COLO829 (cell line): ENCODE measurements at regions not wholly inside any gene's neighbourhood (a gene's known extent, or its start where the extent isn't known, plus 50 kb on each side); places are given as distances from the start of the nearest gene placed in this dataset.

Experiments used
- DNase-seq: peaks from one replicate; pipeline ENCODE4 v3.0.0; 2012; ENCODE audit warnings: low spot score

DNA sequence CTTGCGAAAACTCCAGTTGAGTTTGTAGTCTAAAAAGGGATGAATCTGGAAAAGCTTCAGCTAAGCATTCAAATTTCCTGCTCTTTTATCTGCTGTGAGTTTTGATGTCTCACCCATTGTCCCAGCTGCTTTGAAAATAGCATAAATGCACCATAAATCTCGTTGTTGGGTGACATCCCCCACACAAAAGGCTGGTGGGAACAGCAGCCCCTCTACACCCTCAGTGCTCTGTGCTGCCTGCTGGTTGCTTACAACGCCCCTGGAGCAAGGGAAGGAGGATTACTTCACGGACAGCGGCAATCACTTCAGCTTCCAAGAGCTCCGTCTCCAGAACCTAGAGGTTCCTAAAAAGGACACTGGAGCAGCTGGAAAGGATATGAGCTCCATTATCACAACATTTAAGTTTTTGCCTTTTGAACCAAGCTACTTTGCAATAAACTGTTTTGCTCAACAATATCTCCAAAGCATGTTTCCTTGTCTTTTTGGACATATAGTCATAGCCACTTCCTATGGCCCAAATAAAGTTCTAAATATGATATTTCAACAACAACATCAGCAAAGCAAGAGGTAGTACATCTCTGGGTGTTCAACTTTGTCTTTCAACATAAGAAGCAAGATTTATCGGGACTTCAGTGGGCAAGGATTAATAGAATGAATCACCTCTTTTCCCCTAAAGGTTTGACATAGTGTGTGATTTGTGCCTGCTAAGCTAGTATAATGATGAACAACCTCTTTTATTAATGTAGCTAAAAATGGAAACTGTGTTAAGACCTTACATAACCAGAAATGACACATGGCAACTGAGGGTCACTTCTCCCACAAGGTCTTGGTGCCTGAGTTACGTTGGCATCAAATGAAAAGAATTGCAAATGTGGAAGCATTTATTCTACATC, 413.5 kb downstream of the TXNL1 start:
- no peak for DNase-seq

DNA sequence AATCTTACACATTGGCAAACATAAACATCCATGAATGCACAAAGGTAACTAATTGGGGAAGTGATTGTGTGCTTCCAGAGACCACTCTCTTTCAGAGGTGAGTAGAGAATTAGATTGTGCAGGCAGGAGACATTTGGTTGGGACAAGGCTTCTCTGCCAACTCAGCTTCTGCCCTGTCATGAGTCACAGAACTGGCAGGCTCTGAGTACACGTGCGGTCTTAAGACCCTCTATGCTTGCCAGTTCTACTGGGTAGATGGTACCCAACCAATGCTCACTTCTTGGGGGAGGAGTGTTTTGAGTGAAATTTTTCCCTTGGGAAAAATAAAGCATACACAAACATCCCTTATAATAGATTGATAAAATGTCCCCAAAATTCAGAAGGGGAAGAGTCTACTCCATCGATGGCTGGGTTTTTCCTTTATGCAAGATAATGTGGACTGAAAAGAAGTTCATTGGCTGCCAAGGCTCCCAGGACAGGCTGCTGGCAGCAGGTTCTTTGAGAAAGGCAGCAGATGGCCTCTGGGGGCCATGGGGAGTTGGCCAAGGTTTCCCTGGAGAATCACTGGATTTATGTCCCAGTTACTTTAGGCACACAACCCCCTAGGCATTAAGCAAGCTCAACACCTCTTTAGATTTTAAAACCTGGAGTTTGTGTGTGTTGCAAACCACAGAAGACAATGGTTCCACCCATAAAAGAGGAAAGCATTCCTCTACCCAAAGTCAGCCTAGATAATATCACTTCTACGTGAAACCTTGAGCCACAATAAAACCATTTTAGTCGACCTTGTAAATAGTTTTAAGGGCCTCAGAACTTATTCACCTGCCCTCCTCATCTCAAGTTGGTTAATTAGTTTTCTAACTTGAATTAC, 417.0 kb downstream of the TXNL1 start:
- DNase-seq: no peak

DNA sequence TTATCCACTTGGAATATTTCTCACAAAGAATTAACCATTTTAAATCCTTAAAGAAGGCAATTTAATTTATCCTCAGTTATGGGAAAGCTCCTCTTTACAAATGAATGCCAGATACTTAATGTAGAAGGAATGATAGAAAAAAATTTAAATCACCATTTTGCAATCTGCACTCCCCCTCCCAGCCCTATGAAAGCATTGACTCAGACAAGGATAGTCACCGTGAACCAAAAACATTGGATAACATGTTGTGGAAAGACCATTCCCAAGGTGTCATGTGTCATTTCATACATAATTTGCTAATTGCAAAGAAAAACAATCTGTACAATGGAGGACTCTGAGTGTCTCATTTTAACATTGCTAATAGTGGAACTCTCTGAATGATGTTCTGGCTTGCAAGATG, 421.0 kb downstream of the TXNL1 start:
- no peak for DNase-seq

DNA sequence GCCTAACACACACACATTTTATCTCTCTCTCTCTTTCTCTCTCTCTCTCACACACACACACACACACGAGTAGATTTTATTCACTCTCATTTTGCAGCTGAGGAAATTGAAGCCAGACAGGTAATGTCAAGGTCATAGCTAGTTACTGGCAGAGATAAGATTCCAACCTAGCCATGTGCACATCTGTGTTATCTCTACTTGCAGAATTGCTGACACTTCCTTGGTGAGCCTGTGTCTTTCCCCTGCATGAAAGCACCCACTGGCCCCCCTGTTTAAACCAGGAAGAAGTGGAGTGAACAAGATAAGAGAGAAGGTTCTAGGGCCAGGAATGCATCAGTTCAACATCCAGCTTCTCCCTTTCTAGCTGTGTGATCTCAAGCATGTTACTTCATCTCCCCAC, 423.7 kb downstream of the TXNL1 start:
- DNase-seq: no peak

DNA sequence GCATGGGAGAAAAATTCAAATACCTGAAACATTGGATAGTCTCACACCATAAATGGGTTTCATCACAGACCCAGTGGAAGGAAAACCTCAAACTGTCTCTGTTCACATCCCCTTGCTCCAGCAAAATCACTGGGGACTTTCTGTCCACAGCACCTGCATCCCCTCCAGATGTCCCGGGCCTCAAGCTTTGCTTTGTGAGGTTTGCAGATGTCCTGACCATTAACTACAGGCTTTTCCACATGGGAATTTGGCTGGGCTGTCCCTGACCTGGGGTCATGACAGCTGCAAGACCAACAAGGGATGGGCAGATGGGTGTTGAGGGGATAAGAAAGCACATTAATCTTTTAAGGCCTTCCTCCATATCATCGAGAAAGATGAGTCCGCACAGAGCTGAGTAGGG, 427.9 kb downstream of the TXNL1 start:
- no peak for DNase-seq

DNA sequence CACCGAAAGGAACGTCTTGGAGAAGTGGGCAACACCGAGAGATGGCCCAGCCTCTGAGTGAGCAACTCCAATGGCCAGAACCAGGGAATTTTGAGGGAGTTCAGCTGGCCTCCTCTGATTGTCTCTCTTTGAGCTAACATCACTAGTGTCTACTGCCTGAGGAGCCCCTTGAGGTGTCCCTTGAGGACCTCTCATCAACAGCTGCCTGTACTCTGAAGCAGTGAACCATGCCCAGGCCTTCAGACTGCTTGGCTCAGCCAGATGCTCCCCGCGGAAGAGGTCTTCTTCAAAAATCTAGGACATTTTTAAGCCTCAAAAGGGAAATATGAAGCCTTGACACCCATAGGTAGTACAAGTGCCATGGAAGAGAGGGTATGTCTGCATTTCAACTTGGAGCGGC, 430.4 kb downstream of the TXNL1 start:
- no peak for DNase-seq

DNA sequence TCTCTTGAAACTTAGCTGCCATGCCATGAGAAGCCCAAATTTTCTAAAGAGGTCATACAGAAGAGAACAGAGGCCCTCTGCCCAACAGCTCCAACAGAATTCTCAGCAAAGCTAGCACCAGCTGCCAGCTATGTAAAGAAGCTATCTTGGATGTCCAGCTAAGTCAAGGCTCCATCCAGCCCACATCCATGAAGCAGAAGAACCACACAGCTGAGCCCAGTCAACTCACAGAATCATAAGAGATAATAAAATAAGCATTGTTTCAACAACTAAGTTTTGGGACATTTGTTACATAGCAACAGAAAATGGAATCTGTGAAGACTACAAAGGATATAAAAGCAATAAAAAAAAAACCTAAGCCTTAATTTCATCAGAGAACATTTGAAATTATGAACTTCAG, 434.3 kb downstream of the TXNL1 start:
- no peak for DNase-seq

DNA sequence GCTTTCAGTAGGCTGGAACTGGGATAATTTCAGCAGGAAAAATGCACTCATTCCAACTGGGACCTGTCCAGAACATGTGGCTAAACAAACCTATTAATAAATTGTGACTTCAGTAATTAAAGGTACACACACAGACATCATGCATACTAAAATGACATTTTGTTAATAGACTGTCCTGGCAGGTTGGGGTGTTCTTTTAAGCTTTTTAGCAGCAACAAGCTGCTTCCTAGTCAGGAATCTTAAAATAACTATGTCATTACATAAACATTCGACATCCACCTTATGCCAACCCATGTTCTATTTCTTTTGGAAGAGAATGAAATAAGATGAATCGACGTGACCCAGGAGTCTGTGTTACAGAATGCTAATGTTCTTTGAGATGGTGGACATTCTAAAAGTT, 435.7 kb downstream of the TXNL1 start:
- no peak for DNase-seq

DNA sequence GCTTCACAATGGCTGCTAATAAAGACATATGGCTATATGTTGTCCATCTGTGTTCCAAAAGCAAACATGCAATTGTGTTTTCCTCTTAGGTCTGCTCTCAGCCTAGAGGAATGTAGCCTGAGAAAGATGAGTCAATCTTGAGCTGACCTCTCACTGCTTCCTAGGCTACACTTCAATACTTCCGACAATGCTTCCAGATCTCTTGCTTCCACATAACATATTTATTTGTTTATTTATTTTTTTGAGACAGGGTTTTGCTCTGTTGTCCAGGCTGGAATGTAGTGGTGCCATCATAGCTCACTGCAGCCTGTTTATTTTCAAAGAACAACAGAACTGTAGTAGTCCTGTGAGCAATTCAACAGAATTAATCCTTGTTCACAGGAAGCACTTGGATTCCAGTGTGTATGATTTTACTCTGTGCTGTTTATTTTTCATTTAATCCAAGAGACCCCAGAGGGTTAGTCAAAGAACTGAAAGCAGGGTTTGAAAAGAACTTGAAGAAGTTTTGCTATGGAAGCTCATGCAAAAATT, 437.9 kb downstream of the TXNL1 start:
- DNase-seq: no peak

DNA sequence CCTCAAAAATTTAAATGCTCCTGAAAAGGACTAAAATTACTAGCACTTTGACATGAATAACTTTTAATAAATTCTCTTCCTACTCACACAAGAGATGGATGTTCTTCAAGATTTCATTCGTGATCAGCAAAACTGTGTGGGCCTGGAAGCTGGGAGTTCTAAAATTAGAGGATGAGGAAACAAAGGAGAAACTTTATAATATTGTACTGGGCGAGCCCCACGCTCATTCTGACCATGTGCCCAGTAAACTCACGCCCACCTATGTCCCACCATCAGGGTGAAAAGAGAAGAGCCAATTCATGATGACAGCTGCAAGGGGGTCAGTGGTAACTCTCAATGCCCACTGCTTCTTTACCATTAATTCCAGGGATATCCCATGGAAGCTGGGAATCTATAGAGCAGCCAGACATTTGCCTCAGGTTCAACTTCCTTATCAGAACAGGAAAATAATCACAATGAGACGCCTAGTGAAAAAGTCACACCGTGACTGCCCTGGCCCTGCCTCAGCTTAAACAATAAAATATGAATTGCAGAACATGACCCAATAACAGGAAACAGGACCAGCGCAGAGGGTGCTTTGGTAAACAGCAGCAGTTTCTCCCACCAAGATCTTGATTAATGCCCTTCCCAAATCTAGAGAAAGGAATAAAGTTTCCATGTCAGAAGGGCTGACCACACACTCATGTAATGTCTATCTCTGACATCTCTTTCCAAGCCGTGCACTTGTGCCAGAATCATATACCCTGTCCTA, 438.6 kb downstream of the TXNL1 start:
- DNase-seq: no peak

DNA sequence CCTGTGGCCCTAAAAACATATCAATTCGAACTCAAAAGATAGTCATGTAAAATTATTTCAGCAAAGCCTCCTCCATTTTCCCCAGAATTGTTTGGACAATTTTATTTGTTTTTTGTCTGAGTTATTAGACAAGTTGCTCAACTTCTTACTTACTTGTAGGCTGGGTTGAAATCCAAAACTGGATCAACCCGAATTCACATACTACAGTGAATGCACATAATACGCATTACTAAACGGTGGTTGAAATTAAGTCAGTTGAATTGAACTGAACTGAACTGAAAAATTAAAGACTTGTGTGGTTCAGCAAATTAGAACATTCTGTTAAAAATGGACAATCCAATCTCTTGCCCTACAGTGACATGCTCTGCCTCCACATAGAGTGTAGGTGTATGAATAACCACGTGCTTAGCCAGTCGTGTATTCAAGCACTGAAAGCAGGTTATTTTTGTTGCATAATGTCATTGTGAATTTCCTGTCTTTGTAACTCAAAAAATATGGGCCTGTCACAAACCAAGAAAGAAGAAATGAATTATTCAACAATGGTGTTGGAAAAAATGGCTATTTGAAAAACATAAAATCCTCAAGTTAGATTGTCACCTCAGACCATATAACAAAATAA, 441.0 kb downstream of the TXNL1 start:
- no peak for DNase-seq

DNA sequence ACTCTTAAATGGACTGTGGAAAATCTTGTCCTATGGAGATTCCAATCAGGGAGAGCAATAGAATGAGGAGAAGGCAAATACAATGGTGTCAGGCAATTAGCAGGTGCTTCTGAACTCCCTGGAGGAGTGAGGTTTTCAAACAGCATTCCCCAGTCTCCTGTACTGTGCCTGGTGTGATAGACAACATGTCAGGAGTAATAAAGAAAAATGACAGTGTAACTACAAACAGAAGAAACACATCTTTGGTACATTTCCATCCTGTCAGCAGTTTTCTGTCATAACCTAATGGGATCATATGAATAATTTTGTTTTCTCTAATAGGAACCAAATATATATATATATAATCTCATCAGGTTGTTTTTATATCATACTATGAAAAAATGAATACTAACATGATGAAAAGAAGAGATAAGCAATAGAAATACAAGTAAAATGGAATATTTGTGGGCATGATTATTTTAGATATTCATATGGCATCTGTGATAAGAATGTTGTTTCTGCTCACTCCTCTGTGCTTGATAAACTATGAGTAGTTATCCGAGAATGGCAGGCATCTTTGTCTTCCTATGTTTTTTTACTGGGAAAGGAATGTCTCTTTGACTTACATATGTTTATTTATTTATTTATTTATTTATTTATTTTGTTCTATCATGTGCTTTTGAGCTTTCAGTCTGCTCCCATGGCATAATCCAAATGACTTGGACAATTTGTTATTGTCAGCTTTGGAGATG, 441.7 kb downstream of the TXNL1 start:
- DNase-seq: no peak

DNA sequence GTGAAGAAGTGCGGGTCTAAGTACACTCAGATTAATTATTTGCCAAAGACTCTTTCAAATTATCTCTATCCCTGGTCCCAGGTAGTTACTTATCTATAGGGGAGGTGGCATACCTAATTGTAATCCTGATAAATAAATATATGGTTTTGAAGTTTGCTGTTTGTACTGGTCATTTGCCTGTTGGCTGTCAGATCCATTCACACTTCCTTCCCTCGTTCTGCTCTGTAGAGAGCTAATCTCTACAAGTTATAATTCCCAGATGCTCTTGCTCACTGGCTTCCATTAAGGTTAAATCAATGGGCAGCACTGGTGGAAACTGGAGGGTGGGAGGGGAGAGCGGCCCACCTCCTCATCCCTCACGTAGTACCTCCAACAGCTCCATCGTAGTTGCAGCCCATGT, 447.1 kb downstream of the TXNL1 start:
- DNase-seq: no peak

DNA sequence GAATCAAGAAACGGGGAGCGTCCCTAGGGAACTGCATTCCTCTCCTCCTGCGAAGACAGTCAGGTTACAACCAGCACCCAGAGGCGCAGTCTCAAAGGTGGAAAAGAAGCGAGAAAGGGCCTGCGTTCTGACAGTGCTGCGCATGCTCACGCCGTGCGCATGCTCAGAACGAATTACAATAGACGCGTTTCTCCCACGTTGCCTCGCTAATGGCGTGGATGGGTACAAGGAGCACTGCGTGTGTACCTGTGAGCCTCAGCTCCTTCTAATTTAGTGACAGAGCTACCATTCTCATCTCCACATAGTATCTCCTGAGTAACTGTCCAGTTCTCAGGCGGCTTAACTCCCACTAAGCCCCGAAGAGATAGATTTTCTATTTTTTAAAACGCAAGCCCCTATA, 448.8 kb downstream of the TXNL1 start:
- DNase-seq: no peak

DNA sequence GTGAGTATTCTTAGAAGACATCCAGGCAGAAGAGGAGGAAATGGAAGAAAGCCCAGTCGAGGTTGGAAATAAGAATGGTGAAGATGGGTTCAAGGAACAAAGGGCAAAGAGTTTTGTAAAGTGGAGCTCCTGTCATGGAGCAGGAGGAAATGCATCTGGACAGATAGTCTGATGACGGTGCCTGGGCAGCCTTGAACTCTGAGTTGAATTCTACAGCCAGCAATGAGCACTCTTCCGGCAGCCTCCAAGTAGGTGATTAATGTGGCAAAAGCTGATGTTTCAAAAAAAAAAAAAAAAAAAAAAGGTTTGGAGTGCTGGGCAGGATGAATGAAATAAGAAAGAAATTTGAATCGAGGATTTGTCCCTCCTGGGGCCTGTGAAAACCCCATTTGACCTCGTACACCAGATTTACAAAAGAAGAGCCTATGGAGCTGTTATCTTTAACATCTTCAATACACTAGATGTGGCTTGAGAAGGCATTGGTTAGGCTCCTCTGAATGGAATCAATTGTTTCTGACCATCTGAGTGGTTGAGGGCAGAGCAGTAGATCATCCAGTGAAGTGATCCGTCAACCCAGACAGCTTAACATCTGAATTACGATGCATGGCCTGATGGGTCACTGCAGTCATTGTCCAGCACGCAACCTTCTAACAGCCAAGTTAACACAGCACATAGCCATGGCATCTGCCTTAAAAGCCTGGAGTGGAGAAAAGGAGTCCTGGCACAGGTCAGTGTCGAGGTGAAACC, 449.7 kb downstream of the TXNL1 start:
- no peak for DNase-seq

DNA sequence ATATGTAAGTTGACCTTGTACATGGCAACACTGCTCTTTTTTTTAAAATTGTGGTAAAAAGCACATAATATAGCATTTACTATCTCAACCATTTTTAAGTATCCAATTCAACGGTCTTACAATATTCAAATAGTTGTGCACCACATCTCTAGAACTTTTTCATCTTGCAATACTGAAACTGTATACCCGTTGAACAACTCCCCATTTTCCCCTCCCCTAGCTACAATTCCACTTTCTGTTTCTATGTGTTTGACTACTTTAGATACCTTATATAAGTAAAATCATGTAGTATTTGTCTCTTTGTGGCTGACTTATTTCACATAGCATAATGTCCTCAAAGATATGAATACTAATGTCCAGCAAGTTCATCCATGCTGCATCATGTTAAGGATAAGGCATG, 452.1 kb downstream of the TXNL1 start:
- DNase-seq: no peak

DNA sequence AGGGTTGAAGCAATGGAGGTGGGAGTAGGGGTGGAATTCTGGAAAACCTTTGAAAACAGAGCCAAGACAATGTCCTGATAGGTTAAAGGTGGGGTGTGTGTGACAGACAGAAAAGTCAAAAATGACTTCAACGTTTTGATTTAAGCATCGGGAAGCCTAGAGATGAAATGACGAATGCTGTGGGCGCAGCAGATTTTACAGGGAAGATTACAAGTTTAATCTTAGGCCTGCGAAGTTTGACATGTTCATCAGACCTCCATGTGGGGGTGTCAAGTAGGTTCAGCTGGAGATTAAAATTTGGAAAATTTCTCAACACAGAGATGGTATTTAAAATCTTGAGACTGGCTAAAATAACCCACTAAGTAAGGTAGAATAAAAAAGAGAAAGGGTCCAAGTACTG, 453.3 kb downstream of the TXNL1 start:
- DNase-seq: no peak

DNA sequence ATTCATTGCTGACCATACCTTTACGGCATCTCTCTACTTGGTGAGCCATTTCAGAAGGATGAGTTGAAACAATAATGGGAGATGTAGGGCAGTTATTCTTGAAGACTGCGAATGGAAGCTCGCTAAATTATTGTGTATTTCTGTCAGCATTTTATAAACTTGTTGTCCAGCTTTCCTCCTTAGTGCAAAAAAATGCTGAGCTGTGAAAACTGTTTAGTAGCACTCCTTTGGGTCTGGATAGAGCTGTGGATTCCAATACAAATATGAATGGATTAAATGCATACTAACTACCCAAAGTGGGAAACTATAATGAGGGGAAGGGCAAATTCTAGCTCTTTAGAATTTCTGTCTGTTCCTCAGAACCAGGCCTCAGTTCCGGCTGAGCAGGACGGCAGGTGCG, 461.6 kb downstream of the TXNL1 start:
- no peak for DNase-seq

DNA sequence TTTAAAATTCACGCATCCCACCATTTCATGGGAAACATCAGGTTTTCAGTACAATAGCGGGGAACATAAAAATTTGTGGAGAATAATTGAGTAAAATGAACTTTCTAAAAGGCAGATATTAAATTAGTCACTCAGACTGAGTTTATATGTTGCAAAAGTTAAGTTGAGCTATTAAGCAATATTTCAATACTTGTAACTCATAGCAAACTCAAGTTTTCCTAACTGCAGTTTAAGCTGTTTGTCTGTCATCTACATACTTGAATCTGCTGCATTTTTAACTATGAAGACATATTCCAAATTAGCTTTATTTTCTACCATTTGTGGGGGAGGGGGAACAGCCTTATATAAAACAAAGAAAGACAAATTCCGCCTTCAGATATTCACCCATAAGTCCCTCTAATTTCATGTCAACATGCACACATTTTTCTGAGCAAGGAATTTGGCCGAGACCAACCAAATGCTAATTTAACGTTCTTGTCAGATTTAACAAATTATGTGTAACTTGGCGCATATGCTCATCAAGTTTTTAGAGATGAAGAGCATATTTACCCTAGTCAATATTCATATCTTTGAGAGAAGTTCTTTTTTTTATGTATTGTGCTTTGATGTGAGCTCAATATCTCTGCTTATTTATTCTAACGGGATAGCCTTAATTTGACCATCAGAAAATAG, 462.9 kb downstream of the TXNL1 start:
- DNase-seq: no peak
